ENCODE measurements at regions not wholly inside any gene's neighbourhood (a gene's known extent, or its start where the extent isn't known, plus 50 kb on each side); places are given as distances from the start of the nearest gene placed in this dataset.
"Not testable (repeated sequence)": the region's sequence is repeated elsewhere in the genome, so short reads cannot be mapped to it uniquely, and the experiment has no call there.

DNA sequence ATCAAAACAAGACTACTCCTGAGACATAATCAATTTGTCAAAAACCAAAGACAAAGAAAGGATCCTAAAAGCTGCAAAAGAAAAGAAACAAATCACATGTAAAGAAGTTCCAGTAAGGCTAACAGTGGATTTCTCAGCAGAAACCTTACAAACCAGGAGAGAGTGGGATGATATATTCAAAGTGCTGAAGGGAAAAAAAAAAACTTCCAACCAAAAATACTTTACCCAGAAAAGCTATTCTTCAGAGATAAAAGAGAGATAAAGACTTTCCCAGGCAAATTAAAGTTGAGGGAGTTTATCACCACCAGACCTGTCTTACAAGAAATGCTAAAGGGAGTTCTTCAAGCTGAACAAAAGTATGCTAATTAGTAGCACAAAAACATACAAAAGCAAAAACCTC lies 91.9 kb upstream of the PPP2R5C start:
- no peak for DNase-seq (ENCODE audit: extremely low read depth, low read depth)
- TF ChIP-seq, protein P1, sequence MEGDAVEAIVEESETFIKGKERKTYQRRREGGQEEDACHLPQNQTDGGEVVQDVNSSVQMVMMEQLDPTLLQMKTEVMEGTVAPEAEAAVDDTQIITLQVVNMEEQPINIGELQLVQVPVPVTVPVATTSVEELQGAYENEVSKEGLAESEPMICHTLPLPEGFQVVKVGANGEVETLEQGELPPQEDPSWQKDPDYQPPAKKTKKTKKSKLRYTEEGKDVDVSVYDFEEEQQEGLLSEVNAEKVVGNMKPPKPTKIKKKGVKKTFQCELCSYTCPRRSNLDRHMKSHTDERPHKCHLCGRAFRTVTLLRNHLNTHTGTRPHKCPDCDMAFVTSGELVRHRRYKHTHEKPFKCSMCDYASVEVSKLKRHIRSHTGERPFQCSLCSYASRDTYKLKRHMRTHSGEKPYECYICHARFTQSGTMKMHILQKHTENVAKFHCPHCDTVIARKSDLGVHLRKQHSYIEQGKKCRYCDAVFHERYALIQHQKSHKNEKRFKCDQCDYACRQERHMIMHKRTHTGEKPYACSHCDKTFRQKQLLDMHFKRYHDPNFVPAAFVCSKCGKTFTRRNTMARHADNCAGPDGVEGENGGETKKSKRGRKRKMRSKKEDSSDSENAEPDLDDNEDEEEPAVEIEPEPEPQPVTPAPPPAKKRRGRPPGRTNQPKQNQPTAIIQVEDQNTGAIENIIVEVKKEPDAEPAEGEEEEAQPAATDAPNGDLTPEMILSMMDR (IDR thresholded peaks at IDR 0.05; ENCODE audit: low read depth, low read length): no peak

DNA sequence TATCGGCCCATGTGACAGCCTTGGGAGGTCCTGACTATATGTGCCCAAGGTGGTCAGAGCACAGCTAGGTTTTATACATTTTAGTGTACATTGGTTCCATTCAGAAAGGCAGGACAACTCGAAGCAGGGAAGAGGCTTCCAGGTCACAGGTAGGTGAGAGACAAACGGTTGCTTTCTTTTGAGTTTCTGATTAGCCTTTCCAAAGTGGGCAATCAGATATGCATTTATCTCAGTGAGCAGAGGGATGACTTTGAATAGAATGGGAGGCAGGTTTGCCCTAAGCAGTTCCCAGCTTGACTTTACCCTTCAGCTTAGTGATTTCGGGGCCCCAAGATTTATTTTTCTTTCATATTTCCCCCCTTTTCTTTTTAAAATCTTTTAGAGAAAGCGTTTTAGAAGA lies 87.6 kb upstream of the PPP2R5C start:
- TF ChIP-seq, protein P1 (IDR thresholded peaks at IDR 0.05; ENCODE audit: low read depth, low read length): no peak
- DNase-seq (ENCODE audit: extremely low read depth, low read depth): no peak

GRCh38 chr14:101675835-101676234 lies 85.7 kb upstream of the PPP2R5C start:
- DNase-seq (ENCODE audit: extremely low read depth, low read depth): not testable (repeated sequence)

DNA sequence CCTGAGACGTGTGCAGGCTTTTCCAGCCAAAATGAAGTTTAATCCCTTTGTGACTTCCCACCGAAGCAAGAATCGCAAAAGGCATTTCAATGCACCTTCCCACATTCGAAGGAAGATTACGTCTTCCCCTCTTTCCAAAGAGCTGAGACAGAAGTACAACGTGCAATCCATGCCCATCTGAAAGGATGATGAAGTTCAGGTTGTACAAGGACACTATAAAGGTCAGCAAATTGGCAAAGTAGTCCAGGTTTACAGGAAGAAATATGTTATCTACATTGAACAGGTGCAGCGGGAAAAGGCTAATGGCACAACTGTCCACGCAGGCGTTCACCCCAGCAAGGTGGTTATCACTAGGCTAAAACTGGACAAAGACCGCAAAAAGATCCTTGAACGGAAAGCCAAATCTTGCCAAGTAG lies 83.6 kb upstream of the PPP2R5C start:
- DNase-seq (ENCODE audit: extremely low read depth, low read depth): not testable (repeated sequence)

GRCh38 chr14:101681795-101682194 lies 79.7 kb upstream of the PPP2R5C start:
- TF ChIP-seq, protein P1 (IDR thresholded peaks at IDR 0.05; ENCODE audit: low read depth, low read length): no peak
- no peak for DNase-seq (ENCODE audit: extremely low read depth, low read depth)

DNA sequence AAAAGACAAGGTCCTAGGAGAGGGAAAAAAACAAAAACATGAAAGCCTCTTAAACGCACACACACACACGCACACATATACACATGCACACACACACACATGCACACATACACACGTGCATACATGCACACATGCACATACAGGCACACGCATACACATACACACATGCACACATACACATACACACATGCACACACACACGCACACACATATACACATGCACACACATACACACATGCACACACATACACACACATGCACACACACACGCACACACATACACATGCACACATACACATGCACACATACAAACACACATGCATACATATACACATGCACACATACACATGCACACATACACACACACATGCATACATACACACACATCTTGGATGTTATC lies 78.1 kb upstream of the PPP2R5C start:
- TF ChIP-seq, protein P1 (IDR thresholded peaks at IDR 0.05; ENCODE audit: low read depth, low read length): no peak
- DNase-seq (ENCODE audit: extremely low read depth, low read depth): no peak

DNA sequence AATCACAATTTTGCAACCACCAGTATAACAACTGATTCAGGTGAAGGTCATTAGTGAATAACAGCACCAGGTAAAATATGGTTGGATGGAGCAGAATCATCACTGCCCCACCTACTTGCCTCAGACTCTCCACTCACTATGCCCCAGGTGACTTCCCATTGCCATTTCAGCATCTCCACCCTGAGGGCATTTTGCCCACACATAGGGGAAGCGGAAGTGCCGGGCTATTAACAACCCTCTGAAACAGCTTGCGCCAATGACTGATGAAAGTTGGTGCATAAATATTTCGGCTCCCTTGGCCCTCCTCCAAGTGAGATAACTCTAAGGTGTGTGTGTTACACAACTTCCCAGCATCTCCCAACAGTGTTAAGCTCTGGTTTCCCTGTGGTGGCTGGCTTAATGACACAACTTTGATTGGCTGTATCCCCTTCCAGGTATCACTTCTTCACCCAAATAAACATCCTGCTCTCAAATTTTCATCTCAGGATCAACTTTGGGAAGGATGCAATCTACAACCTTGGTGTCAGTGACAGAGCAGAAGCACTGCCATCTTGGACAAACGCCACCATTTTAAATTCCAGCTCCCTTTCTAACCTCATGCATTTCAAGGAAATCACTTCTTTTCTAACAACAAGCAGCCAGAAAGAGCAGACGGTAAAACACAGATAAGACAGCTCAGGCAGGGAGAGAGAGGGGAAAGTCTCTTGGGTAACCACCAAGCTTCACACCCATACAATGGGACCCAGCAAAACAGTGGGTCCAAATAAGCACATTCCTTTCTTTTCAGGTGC lies 73.6 kb upstream of the PPP2R5C start:
- no peak for DNase-seq (ENCODE audit: extremely low read depth, low read depth)

DNA sequence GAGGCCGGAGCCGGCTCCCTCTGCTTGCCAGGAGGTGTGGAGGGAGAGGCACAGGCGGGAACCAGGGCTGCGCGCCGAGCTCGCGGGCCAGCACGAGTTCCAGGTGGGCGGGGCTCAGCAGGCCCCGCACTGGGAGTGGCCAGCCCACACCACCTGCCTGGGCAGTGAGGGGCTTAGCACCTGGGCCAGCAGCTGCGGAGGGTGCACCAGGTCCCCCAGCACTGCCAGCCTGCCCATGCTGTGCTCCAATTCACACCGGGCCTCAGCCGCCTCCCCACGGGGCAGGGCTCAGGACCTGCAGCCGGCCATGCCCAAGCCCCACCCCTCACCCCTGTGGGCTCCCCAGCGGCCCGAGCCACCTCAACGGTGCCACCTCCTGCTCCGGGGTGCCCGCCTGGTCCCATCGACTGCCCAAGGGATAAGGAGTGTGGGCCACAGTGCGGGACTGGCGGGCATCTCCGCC lies 72.4 kb upstream of the PPP2R5C start:
- no peak for DNase-seq (ENCODE audit: extremely low read depth, low read depth)
- TF ChIP-seq, protein P1 (IDR thresholded peaks at IDR 0.05; ENCODE audit: low read depth, low read length): no peak

More for the DNA sequence above, 73.6 kb upstream of the PPP2R5C start:
- TF ChIP-seq, protein P1 (IDR thresholded peaks at IDR 0.05; ENCODE audit: low read depth, low read length): no peak

DNA sequence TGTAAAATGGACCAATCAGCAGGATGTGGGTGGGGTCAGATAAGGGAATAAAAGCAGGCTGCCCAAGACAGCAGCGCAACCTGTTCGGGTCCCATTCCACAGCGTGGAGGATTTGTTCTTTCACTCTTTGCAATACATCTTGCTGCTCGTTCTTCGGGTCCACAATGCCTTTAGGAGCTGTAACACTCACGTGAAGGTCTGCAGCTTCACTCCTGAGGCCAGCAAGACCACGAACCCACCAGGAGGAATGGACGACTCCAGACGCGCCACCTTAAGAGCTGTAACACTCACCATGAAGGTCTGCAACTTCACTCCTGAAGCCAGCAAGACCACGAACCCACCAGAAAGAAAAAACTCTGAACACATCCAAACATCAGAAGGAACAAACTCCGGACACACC lies 71.5 kb upstream of the PPP2R5C start:
- not testable (repeated sequence) for DNase-seq (ENCODE audit: extremely low read depth, low read depth)
